ENCODE measurements at regions not wholly inside any gene's neighbourhood (a gene's known extent, or its start where the extent isn't known, plus 50 kb on each side); places are given as distances from the start of the nearest gene placed in this dataset.
"Not testable (repeated sequence)": the region's sequence is repeated elsewhere in the genome, so short reads cannot be mapped to it uniquely, and the experiment has no call there.

DNA sequence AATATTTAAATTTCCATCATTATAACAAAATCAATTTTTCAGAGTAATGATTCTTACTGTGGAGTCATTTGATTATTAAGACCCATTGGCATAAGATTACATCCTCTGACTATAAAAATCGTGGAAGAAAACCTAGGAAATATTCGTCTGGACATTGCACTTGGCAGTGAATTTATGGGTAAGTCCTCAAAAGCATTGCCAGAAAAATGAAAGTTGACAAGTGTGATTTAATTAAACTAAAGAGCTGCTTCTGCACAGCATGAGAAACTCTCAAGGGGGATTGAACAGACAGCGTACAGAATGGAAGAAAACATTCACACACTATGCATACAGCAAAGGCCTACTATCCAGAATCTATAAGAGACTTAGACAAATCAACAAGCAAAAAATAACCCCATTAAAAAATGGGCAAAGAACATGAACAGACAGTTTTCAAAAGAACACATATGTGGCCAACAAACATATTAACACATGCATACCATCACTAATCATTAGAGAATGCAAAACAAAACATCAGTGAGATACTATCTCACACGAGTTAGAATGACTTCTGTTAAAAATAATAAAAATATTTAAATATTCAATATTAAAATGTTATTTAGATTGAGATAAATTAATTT lies 111.4 kb downstream of the CCDC74A start:
- DNase-seq (ENCODE audit: low read depth in 2 of 2), result not testable (repeated sequence)

DNA sequence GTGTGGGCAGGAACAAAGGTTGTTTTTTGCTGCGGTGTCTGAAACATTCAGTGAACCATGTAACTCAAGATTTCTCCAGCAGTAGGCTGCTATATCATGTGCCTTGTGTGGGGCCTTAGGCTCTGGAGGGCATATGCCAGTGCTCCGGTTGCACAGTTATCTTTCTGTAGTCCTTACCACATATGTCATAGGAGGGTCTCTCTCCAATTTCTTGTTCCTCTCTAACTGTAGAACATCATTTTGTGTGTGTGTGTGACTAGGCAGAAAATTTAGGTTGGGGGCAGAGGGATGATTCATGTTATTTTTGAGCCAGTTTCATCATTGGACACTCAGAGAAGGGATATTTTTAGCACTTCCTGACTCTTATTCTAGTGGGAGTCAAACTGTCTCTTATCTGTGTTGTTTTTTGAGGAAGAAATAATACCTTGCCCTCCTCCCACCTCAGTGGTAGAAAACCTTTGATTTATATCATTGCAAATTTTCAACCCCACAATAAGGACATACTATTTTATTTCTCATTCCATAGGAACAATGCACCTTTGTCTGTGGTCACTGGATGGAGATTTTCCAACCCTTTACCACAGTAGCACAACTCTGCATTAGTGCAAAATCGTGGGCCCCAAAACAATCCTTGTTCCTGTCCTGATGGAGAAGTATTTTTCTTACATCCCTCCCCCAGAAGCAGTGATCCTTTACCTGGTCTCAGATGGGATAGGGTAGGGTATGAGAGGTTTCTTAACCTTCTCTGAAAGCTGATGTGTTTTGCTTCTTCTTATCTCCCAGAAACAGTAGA lies 113.9 kb downstream of the CCDC74A start:
- peak; percentile 12 to 13 for DNase-seq (ENCODE audit: low read depth in 2 of 2)

DNA sequence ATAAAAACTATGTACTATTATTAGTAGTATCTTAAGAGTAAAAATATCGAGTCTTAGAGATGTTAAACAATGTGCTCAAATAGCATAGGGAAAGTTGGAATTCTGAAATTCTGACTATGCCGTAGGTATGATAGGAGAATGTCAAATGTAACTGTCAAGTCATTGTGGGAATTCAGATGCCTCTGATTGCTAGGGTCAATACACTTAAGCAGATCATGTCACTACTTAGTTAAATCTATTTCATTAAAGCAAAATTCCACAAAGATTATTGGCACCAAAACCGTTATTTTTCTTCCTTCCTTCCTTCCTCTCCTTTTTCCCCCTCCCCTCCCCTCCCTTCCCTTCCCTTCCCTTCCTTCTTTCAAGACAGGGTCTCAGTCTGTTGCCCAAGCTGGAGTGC lies 115.5 kb downstream of the CCDC74A start:
- DNase-seq (ENCODE audit: low read depth in 2 of 2), result not testable (repeated sequence)

DNA sequence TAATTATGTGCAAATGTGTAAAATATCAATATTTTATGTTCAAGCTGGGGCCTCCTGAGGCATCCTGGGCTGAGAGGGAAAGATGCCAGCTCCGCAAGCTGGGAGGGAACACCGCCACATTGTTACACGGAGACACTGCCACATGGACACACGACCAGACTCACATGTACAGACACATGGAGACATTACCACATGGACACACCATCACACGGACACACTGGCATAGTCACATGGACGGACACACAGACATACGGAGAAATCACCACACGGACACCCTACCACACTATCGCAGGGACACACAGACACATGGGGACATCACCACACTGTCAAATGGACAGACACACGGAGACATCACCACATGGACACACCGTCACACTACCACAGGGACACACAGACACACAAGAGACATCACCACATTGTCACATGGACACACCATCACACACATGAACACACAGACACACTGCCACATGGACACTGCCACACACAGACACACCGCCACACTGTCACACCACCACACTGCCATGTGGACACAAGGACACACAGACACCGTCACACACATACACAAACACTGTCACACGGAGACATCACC lies 117.6 kb downstream of the CCDC74A start:
- no peak for DNase-seq (ENCODE audit: low read depth in 2 of 2)

DNA sequence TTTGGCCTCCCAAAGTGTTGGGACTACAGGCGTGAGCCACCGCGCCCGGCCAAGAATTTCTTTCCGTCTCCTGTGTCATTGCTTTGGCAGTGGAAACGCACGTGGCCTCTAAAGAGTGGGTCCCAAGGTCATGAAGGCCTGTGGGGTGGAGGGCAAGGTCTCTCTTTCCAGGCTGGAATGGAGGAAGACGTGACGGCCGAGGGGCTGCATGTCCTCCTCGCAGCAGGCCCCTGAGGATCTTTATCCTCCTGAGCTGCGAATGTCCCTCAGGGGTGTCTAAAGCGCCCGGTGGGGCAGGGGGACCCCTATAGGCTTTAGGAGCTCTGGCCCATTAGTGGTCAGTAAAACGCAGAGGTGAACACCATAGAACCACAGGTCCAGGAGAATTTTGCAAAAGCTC lies 118.5 kb downstream of the CCDC74A start:
- DNase-seq (ENCODE audit: low read depth in 2 of 2), result not testable (repeated sequence)

DNA sequence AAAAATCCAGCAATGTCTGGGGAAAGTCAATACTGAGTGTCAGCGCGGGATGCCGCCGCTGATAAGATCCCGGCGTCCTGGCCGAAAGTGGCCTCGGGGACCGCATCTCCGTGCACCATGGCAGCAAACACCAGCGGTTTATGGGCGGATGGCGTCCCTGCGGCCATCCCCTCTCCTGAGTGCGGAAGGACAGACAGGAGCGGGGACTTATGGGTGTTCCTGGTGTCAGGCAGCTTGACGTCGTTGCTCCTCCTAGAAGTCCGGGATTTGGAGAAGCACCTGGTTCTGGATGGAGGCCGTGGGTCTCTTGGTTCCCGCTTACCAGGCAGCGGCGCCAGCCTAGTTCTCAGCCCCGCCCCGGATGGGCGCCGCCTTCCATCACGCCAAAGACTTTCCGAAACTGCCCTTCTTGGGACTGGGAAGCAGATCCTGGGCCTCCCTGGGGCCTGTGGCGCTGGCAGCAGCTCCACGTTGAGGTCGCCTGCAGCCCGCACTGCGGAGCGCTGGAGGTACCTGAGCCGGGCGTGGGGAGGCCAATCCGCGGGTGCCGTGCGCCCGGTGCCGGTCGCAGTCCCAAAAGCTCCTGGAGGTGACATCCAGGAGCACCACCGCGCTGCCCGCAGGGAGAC lies 119.1 kb downstream of the CCDC74A start:
- no peak for DNase-seq (ENCODE audit: low read depth in 2 of 2)

DNA sequence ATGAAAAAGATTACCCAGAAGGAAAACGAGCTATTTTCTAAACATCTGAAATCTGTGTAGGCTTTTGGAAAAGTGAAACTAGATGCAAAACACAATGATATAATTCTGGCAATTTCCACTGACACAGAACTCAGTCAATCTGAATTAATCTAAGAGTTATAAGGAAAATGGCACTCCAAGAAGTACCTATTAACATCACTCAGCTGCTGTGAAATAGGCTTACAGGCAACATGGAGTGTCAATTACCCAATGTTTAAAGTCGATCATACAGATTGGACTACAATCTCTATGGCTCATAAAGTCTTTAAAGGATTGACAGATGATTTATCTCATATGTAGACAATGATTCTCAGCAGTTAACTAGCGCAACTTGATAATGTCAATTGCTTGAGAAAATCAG lies 120.9 kb downstream of the CCDC74A start:
- not testable (repeated sequence) for DNase-seq (ENCODE audit: low read depth in 2 of 2)

DNA sequence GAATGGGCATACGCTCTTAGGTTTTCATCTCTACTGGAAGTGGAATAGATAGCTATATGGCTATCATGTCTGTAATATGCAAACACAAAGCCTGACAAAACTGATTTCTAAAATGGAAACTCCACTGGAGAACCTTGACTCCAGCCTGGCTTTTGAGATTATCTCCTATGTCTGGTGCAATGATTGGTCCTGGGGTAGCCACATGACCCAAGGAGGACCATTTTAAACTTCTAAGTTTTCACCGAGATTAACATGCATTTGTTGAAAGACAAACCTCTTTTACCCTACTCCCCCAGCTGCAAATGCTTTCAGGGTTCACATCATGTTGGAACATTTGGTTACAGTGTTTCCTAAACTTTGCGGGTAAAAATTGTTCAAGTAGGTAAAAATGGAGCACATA lies 124.6 kb downstream of the CCDC74A start:
- DNase-seq (ENCODE audit: low read depth in 2 of 2), result not testable (repeated sequence)

DNA sequence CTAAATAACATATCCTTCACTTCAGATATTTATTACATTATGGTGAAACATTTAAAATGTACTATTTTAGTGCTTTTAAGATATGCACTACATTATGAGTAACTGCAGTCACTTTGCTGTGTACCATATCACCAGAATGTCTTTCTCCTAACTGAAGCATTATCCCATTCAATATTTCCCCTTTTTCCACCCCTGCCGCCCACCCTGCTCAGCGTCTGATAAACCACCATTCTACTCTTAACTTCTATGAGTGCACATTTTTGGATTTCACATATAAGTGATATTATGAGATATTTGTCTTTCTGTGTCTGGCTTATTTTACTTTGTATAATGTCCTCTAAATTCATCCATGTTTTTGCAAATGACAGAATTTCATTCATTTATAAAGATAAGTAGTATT lies 126.4 kb downstream of the CCDC74A start:
- DNase-seq (ENCODE audit: low read depth in 2 of 2), result not testable (repeated sequence)

DNA sequence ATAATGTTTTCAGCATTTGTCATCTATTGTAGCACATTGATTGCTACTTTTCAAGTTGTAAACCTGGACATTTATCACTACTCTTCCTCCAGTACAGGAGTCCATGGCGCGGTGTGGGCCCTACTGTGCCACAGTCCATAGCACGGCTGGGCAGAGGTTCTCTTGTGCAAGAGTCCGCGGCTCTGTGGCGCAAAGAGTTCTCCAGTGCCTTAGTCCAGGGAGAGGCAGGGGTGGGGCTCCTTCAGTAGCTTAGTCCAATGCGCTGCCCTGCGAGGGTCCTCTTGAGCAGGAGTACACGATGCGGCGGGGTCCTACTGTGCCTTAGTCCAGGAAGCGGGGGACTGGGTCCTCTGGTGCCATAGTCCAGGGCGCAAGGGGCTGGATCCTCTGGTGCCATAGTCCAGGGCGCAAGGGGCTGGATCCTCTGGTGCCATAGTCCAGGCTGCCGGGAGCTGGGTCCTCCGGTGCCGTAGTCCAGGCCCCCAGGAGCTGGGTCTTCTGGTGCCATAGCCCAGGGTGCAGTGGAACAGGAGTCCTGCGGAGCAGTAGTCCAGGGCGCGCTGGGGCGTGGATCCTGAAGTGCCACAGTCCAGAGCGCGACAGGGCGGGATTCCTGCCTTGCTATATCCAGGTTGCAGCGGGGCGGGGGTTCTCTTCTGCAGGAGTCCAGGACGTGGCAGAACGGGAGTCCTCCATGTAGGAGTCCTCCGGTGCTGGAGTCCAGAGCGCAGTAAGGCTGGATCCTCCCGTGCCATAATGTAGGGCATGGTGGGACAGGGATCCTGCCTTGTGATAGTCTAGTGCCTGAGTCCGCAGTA lies 129.3 kb downstream of the CCDC74A start:
- DNase-seq (ENCODE audit: low read depth in 2 of 2), result no peak

DNA sequence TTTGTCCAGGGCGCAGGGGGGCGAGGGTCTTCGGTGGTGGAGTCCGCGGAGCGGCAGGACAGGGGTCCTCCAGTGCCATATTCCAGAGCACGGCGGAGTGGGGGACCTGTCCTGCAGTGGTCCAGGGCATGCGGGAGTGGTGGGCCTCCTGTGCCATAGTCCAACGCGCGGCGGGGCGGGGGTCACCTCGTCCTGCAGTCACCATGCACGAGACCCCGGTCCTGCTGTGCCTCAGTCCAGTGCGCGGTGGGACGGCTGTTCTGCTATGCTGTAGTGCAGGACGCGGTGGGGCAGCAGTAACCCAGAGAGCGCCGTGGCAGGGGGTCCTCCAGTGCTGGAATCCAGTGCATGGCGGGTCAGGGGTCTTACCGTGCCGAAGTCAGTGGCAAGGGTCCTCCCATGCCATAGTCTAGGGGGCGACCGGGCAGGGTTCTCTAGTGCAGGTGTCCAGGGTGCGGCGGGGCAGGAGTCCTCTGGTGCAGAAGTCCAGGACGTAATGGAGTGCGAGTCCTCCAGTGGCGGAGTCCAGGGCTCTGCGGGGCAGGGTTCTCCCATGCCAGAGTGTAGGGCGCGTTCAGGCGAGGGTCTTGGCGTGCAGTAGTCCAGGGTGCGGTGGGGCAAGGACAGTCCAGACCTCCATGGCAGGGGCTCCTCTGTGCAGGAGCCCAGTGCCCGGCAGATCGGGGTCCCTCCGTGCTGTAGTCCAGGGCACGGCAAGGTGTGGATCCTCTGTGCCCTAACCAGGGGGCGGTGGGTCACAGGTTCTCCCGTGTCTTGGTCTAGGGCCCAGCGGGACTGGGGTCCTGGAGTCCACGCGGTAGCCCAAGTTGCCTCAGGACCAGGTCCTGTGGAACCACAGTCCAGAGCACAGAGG lies 130.4 kb downstream of the CCDC74A start:
- no peak for DNase-seq (ENCODE audit: low read depth in 2 of 2)

DNA sequence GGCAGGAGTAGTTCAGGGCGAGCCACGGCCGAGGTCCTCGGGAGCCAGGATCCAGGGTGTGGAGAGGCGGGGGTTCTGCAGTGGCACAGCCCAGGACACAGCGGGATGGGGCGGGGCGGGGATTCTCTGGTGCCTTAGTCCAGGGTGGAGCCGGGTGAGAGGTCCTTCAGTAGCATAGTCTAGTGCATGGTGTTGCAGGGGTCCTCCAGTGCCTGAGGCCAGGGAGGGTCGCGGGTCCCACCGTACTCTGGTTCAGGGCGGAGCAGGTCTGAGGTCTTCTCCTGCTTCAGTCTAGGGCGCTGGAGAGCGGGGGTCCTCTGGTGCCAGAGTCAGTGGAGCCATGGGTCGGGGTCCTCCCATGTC lies 131.1 kb downstream of the CCDC74A start:
- no peak for DNase-seq (ENCODE audit: low read depth in 2 of 2)

DNA sequence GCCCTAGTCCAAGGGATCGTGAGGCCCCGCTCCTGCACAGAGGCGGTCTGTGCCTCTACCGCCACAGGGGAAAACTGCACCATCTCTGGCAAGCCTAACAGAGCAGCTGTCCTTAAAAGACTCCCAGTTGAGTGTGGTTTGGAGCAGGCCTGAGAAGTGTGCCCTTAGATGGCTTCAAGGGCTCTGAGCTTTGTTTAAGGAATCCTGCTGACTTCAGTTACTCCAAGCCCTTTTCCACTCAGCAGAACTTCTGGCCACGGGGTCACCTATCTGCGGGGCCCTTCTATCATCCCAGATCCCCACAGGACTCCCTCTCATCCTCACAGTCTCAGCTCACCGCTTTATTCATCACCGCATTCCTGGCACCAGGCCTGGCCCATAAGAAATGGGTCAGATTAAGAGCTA lies 131.5 kb downstream of the CCDC74A start:
- no peak for DNase-seq (ENCODE audit: low read depth in 2 of 2)

DNA sequence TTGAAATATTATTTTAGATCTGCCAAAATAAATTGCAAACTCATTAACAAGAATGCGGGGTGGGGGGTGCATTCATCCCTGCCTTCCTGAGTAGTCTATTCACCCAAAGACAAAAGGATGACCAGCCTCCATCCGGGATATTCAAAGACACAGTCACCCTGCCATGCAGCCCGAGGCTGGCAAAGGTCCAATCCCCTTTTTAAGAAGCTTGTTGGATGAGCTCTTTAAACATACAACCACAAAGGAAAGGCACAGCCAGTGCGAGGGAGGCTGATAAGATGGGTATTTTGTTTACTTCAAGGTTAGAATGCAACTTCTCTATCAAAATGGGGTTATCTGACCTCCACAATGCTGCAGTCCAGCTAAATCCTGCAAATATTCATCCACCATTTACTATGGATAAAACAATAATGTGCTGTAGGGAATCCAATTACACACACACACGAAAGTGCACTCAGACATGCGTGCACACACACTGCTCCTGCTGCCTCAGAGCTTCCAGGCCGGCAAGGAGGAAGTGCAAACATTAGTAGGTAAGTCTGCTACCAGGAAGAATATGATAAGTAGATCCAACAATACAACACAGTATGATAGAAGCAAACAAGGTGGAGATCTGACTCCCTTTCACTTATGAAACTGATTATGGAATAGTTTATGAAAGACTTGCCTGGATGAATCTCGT lies 133.6 kb downstream of the CCDC74A start:
- not testable (repeated sequence) for DNase-seq (ENCODE audit: low read depth in 2 of 2)

DNA sequence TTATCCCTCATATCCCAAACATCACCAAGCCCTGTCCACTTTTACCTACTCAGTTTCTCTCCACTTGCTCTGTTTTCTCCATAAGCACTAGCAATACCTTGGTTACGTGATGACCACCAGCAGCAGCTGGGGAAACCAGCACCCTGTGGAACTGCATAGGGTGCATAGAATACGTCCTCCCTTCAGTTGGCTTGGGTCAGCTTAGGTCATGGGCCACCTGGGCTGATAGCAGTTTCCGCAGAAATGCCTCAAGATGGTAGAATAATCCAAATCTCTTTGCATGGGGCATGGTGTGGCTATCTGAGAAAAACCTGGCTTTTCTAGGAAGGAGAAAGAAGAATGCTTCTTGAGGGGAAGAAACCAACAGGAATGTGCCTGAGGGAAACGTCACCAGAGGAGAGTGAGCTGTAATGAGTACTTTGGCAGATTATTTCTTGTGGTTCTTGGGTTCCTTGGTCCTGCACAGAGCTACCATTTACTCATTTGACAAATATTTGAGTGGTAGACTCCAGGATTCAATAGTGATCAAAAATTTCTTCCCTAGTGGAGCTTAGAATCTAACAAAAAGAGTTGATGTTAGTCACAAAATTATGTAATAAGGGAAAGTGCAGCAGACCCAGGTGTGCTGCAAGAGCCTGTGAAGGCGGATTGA lies 134.3 kb downstream of the CCDC74A start:
- not testable (repeated sequence) for DNase-seq (ENCODE audit: low read depth in 2 of 2)

DNA sequence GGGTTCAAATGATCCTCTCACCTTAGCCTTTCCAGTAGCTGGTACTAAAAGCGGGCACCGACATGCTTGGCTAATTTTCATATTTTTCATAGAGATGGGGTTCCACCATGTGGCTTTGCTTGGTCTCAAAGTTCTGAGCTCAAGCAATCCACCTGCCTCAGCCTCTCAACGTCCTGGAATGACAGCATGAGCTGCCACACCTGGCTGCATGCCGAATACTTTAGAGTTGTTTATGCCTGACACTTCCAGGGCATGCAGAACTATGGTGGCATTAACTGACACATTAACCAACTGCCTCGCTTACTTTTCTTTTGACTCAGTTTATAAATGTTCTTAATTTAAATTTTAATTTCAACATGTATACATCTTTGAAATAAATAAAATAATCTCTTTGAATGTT lies 135.8 kb downstream of the CCDC74A start:
- DNase-seq (ENCODE audit: low read depth in 2 of 2), result not testable (repeated sequence)

DNA sequence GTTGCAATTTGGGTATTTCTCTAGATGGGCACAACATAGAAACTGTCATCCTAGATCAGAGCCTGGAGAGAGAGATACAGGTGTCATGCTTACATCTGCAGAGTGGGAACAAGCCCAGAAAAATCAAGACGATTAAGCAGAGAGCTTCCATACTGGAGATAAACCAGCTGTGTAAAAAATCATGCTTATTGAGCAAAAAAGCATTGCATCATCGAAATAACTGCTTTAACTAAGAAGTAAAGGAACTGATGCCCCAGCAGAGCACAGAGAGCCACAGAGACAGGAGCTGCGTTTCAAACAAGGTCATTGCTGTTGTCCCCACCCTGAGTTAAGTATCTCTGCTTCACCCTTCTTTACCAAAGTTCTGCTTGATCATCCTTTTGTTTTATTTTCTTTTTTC lies 138.0 kb downstream of the CCDC74A start:
- DNase-seq (ENCODE audit: low read depth in 2 of 2), result not testable (repeated sequence)

DNA sequence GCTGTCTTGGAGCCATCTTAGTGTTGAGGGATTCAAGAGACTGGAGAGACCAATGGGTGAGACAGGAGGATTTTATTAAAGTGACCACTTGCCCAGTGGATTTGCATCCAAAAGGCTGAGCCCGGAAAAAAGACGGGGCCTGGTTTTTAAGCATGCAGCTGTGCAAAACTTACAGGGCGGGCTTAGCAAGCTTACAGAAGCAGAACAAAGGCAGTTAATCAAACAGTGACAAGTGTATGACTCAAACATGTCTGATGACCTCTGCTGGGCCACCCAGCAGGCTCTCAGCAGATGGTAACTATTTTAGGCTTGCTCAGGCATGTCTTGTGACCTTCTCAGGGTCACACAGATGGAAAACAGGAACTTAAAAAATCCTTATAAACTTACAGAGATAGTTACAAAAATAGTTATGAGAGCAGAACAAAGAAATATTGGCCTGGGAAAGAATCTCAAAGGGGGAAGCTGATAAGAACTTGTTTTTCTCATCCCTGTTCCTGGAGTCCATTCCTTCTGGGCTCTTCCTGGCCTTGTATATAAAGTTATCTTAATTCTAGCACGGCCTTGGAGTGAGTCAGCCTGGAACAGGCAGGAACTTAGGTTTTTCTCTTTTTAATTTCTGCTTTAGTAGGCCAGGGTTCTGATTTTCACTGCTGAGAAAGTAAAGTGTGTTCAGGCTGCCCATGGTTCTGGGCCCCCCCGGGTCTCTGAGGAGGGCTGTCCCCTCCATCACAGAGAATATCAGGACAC lies 141.3 kb downstream of the CCDC74A start:
- DNase-seq (ENCODE audit: low read depth in 2 of 2), result peak; percentile 80 to 81
